ENCODE measurements at regions not wholly inside any gene's neighbourhood (a gene's known extent, or its start where the extent isn't known, plus 50 kb on each side); places are given as distances from the start of the nearest gene placed in this dataset.

DNA sequence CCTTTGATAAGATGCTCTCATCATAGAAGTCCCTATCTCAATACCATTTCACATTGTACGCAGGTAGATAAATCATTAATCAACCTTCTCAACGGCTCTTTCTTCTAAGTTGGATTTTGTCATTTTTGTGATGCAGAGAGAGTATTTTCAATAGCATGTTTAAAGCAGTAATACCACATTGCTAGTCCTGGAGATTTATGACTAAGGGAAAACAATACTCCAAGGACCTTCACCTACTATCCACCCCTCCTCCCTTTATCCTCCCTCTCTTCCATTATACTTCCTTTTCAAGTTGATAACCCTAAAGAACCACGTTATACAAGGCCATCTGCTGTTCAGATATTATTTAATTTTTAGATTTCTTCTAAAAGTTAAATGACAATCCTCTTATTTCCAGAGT lies 65.3 kb upstream of the CHMP2B start:
- TF ChIP-seq, protein P1, sequence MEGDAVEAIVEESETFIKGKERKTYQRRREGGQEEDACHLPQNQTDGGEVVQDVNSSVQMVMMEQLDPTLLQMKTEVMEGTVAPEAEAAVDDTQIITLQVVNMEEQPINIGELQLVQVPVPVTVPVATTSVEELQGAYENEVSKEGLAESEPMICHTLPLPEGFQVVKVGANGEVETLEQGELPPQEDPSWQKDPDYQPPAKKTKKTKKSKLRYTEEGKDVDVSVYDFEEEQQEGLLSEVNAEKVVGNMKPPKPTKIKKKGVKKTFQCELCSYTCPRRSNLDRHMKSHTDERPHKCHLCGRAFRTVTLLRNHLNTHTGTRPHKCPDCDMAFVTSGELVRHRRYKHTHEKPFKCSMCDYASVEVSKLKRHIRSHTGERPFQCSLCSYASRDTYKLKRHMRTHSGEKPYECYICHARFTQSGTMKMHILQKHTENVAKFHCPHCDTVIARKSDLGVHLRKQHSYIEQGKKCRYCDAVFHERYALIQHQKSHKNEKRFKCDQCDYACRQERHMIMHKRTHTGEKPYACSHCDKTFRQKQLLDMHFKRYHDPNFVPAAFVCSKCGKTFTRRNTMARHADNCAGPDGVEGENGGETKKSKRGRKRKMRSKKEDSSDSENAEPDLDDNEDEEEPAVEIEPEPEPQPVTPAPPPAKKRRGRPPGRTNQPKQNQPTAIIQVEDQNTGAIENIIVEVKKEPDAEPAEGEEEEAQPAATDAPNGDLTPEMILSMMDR (IDR thresholded peaks at IDR 0.05; ENCODE audit: low read length) = no peak
- TF ChIP-seq EZH2 (IDR thresholded peaks at IDR 0.05; ENCODE audit: borderline replicate concordance, low read length) = no peak
